ENCODE measurements at regions not wholly inside any gene's neighbourhood (a gene's known extent, or its start where the extent isn't known, plus 50 kb on each side); places are given as distances from the start of the nearest gene placed in this dataset.
"Not testable (repeated sequence)": the region's sequence is repeated elsewhere in the genome, so short reads cannot be mapped to it uniquely, and the experiment has no call there.

DNA sequence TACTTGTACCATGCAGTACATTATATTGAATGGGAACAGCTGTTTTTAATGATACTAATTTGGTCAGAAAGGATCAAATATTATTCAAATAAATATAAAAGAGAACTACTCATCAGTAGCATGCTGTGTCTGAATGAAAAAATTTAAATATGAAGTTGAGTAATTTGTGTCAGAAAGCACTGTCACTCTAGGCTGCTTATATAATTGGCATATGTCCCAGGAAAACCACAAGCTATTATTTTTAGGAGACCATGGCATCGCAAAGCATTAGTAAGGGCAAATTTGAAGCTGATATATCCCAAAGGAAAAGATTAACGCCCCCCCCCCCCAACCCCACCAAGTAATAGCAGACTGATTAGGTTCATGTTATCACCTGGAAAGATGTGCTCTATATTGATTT is 388.5 kb upstream of the SPANXN4 start:
- no peaks in the 10 kb centered on the region for H3K9me3 ChIP-seq (ENCODE audit: severe bottlenecking)
- H3K36me3 ChIP-seq: no peaks in the 10 kb centered on the region
- H3K4me3 ChIP-seq (ENCODE audit: low read depth, low read length): no peak overlapping the region
- no peak for DNase-seq
- TF ChIP-seq, protein P1, sequence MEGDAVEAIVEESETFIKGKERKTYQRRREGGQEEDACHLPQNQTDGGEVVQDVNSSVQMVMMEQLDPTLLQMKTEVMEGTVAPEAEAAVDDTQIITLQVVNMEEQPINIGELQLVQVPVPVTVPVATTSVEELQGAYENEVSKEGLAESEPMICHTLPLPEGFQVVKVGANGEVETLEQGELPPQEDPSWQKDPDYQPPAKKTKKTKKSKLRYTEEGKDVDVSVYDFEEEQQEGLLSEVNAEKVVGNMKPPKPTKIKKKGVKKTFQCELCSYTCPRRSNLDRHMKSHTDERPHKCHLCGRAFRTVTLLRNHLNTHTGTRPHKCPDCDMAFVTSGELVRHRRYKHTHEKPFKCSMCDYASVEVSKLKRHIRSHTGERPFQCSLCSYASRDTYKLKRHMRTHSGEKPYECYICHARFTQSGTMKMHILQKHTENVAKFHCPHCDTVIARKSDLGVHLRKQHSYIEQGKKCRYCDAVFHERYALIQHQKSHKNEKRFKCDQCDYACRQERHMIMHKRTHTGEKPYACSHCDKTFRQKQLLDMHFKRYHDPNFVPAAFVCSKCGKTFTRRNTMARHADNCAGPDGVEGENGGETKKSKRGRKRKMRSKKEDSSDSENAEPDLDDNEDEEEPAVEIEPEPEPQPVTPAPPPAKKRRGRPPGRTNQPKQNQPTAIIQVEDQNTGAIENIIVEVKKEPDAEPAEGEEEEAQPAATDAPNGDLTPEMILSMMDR (IDR thresholded peaks at IDR 0.05; ENCODE audit: low read depth, low read length): no peak
- no peak overlapping the region for H3K27ac ChIP-seq
- H3K27me3 ChIP-seq (ENCODE audit: insufficient read depth, low read depth, severe bottlenecking): peaks cover 19% of the 10 kb centered on the region

DNA sequence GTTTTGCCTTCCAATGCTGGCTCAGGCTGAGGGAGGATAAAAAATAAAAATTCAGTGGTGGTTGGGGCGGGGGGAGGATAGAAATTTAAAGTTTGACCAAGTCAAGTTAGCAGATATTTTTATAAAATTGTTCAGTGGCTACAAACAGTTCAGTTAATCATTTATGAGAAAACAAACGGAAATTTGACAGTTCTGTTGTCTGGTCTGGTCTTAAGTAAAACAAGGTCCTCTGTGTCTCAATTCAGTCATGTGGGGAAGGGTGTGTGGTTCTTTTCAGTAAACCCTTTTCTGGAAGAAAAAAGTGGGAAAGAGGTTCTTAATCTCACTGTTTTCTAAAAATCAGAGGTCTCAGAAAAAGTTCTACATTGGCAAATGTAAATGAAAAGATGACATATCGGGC is 409.1 kb upstream of the SPANXN4 start:
- Histone ChIP-seq H3K27me3 (ENCODE audit: insufficient read depth, low read depth, severe bottlenecking) (peaks cover 8% of the 10 kb centered on the region), H3K36me3 (no peaks in the 10 kb centered on the region), H3K27ac (no peak overlapping the region), H3K4me3 (ENCODE audit: low read depth, low read length) (no peak overlapping the region), H3K9me3 (ENCODE audit: severe bottlenecking) (no peaks in the 10 kb centered on the region)
- DNase-seq: no peak
- TF ChIP-seq, protein P1 (IDR thresholded peaks at IDR 0.05; ENCODE audit: low read depth, low read length): no peak

DNA sequence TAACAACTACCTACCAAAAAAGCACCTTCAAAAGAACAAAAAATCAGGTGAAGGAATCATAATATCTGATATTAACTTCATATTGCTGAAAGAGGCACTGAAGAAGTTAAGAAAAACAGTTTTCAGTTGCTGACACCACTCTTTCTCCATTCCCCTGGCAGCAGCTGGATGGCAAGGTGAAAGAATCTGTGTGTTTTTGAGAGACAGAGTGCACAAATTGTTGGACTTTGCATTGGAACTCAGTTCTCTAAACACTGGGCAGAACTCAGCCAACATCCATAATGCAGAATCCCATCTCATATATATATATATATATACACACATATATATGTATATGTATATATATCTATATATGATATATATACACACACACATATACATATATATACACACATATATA is 408.3 kb upstream of the MAGEC2 start:
- DNase-seq: no peak
- H3K27me3 ChIP-seq (ENCODE audit: insufficient read depth, low read depth, severe bottlenecking): peaks cover 4% of the 10 kb centered on the region
- H3K36me3 ChIP-seq: no peaks in the 10 kb centered on the region

DNA sequence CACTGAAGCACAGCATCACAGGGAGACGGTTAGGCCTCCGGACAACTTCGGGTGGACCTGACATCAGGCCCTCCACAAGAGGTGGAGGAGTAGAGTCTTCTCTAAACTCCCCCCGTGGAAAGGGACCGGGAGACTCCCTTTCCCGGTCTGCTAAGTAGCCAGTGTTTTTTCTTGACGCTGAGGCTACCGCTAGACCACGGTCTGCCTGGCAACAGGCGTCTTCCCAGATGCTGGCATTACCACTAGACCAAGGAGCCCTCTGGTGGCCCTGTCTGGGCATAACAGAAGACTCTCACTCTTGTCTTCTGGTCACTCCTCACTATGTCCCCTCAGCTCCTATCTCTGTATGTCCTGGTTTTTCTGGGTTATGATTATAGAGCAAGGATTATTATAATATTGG is 401.5 kb upstream of the MAGEC2 start:
- H3K9me3 ChIP-seq (ENCODE audit: severe bottlenecking); H3K36me3 ChIP-seq; H3K4me3 ChIP-seq (ENCODE audit: low read depth, low read length); H3K27ac ChIP-seq: not testable (repeated sequence)
- TF ChIP-seq, protein P1 (IDR thresholded peaks at IDR 0.05; ENCODE audit: low read depth, low read length): peak; percentile 55; the same call in 1 of the 2 replicates
- peaks cover 26% of the 10 kb centered on the region for H3K27me3 ChIP-seq (ENCODE audit: insufficient read depth, low read depth, severe bottlenecking)
- DNase-seq: peak; percentile 48

More for the DNA sequence above, 408.3 kb upstream of the MAGEC2 start:
- TF ChIP-seq, protein P1 (IDR thresholded peaks at IDR 0.05; ENCODE audit: low read depth, low read length): no peak
- H3K9me3 ChIP-seq (ENCODE audit: severe bottlenecking): no peaks in the 10 kb centered on the region
- no peak overlapping the region for H3K4me3 ChIP-seq (ENCODE audit: low read depth, low read length)
- H3K27ac ChIP-seq: no peak overlapping the region

DNA sequence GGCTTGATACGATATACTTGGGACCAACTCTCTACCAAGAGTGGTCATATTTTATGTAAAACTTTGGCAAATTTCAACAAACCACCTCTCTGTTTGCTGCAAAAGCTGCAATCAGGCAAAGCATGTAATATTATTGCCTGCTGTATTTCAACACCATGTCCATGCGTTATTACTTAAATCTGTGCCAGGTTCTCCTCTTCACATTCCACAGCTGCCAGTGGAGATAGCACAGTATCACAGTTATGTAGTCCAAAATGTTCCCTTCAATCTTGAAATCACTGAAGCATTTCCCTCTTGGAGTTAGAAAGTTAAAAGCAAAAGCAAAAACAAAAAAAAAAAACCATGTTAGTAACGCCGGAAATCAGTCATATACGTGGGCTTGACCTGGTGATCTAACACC is 396.7 kb upstream of the MAGEC2 start:
- H3K27ac ChIP-seq: no peak overlapping the region
- no peaks in the 10 kb centered on the region for H3K9me3 ChIP-seq (ENCODE audit: severe bottlenecking)
- no peak overlapping the region for H3K4me3 ChIP-seq (ENCODE audit: low read depth, low read length)
- TF ChIP-seq, protein P1 (IDR thresholded peaks at IDR 0.05; ENCODE audit: low read depth, low read length): no peak
- peaks cover 39% of the 10 kb centered on the region for H3K27me3 ChIP-seq (ENCODE audit: insufficient read depth, low read depth, severe bottlenecking)
- no peak for DNase-seq
- no peaks in the 10 kb centered on the region for H3K36me3 ChIP-seq

DNA sequence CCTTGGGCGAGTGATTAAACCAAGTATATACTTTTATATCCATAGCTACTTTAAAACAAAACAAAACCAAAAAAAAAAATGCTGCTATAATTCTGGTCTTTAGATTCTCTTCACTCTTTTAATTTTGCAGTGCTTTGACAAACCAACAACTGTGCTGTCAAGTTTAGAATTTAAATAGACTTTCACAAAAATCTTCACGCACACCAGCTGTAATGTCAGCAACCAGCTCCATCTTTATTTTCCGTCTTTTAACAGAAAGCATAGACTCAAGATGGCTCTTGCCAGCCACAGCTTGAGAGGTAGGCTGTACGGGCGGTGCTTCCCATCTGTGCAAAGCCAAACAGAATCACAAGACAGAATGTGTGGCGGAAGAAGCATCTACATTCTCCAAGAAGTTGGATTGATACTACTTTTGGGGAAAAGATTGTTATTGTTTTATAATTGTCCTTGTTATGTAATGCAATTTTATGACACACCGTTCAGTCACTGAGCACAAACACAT is 388.3 kb upstream of the MAGEC2 start:
- TF ChIP-seq, protein P1 (IDR thresholded peaks at IDR 0.05; ENCODE audit: low read depth, low read length): no peak
- no peak for DNase-seq
- H3K4me3 ChIP-seq (ENCODE audit: low read depth, low read length): no peak overlapping the region
- no peak overlapping the region for H3K27ac ChIP-seq
- no peaks in the 10 kb centered on the region for H3K36me3 ChIP-seq
- no peaks in the 10 kb centered on the region for H3K9me3 ChIP-seq (ENCODE audit: severe bottlenecking)
- peaks cover 45% of the 10 kb centered on the region for H3K27me3 ChIP-seq (ENCODE audit: insufficient read depth, low read depth, severe bottlenecking)
